ENCODE measurements at regions not wholly inside any gene's neighbourhood (a gene's known extent, or its start where the extent isn't known, plus 50 kb on each side); places are given as distances from the start of the nearest gene placed in this dataset.
"Not testable (repeated sequence)": the region's sequence is repeated elsewhere in the genome, so short reads cannot be mapped to it uniquely, and the experiment has no call there.

GRCh38 chr3:59514865-59515482 is 465.1 kb upstream of the CFAP20DC start:
- Mint-ChIP-seq H3K36me3 (ENCODE audit: low read depth) (no peaks in the 10 kb centered on the region), H3K27me3 (peaks cover 9% of the 10 kb centered on the region), H3K4me1 (no peaks in the 10 kb centered on the region), H3K27ac (no peak overlapping the region), H3K4me3 (no peak overlapping the region)
- DNase-seq (no peak), ATAC-seq (no peak)
- no peaks in the 10 kb centered on the region for H3K9me3 ChIP-seq (ENCODE audit: control insufficient read depth, low read length, poor library complexity, severe bottlenecking)

DNA sequence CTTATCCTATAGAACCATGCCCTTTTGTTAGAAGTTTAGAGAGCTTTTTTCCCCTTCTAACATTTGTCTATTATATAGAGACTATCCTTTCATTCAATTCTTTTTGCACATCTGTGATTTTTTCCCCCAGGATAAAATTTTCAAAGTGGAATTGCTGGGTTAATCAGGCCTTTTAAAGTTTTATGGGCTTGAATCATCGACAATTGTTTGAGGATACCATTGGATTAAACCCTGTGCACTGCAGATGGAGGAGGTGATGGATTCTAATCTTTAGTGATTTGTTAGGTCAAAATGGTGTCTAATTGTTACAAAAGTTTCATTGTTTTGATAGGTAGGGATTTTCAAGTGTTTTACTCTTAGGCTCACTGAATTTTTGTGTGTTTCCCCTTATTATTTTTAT is 463.7 kb upstream of the CFAP20DC start:
- no peak overlapping the region for H3K4me3 Mint-ChIP-seq
- no peak for DNase-seq
- peaks cover 9% of the 10 kb centered on the region for H3K27me3 Mint-ChIP-seq
- H3K36me3 Mint-ChIP-seq (ENCODE audit: low read depth) = no peaks in the 10 kb centered on the region
- H3K27ac Mint-ChIP-seq = no peak overlapping the region
- no peak for ATAC-seq
- no peaks in the 10 kb centered on the region for H3K4me1 Mint-ChIP-seq
- no peaks in the 10 kb centered on the region for H3K9me3 ChIP-seq (ENCODE audit: control insufficient read depth, low read length, poor library complexity, severe bottlenecking)

DNA sequence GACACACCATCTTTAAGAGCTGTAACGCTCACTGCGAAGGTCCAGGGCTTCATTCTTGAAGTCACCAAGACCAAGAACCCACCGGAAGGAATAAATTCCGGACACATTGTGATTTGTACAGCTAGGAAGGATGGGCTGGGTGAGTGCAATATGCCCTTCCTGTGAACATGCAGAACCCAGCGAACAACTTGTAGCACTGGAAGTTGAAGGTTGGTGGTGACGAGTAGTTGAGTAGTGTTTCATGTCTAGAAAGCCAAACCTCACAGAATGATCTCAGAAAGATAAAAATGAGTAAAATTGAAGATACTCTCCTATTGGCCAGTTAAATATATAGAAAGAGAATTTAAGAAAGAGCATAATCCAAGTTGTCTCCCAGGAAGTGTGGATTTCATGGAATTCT is 462.2 kb upstream of the CFAP20DC start:
- Mint-ChIP-seq H3K4me3 (no peak overlapping the region), H3K27ac (no peak overlapping the region), H3K27me3 (peaks cover 9% of the 10 kb centered on the region), H3K4me1 (no peaks in the 10 kb centered on the region), H3K36me3 (ENCODE audit: low read depth) (no peaks in the 10 kb centered on the region)
- no peaks in the 10 kb centered on the region for H3K9me3 ChIP-seq (ENCODE audit: control insufficient read depth, low read length, poor library complexity, severe bottlenecking)
- ATAC-seq = no peak
- DNase-seq = no peak

- no peak for DNase-seq
- no peak overlapping the region for H3K4me3 Mint-ChIP-seq
- no peaks in the 10 kb centered on the region for H3K9me3 ChIP-seq (ENCODE audit: control insufficient read depth, low read length, poor library complexity, severe bottlenecking)
- ATAC-seq = no peak
- H3K36me3 Mint-ChIP-seq (ENCODE audit: low read depth) = no peaks in the 10 kb centered on the region
- H3K27ac Mint-ChIP-seq = no peak overlapping the region
- H3K4me1 Mint-ChIP-seq = no peaks in the 10 kb centered on the region
- H3K27me3 Mint-ChIP-seq = peaks cover 9% of the 10 kb centered on the region
These were observed 460.8 kb upstream of the CFAP20DC start for GRCh38 chr3:59510576-59510975.

DNA sequence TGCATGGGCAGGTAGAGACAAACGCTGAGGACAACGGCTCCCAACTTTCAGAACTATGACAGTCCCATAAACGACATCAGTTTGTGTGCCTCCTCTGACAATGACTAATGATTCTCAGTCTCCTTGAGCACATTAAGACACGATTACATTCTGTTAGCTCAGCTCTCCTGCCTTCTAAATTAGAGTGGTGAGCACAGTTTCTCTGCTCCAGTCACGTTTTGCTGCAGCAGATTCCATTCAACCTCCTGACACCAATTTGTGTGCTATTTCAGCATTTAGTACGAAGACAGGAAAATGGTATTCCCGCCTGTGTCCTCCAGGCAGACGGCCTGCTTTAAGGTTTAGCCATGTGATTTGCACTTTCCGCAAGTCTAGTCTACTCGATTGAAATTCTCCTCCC is 458.4 kb upstream of the CFAP20DC start:
- H3K27ac Mint-ChIP-seq = no peak overlapping the region
- no peaks in the 10 kb centered on the region for H3K36me3 Mint-ChIP-seq (ENCODE audit: low read depth)
- peaks cover 9% of the 10 kb centered on the region for H3K27me3 Mint-ChIP-seq
- no peaks in the 10 kb centered on the region for H3K4me1 Mint-ChIP-seq
- DNase-seq = no peak
- no peak for ATAC-seq
- no peak overlapping the region for H3K4me3 Mint-ChIP-seq
- H3K9me3 ChIP-seq (ENCODE audit: control insufficient read depth, low read length, poor library complexity, severe bottlenecking) = no peaks in the 10 kb centered on the region

- no peaks in the 10 kb centered on the region for H3K36me3 Mint-ChIP-seq (ENCODE audit: low read depth)
- no peak overlapping the region for H3K27ac Mint-ChIP-seq
- H3K4me1 Mint-ChIP-seq = no peaks in the 10 kb centered on the region
- DNase-seq (no peak), ATAC-seq (no peak)
- H3K27me3 Mint-ChIP-seq = peaks cover 4% of the 10 kb centered on the region
- no peak overlapping the region for H3K4me3 Mint-ChIP-seq
- no peaks in the 10 kb centered on the region for H3K9me3 ChIP-seq (ENCODE audit: control insufficient read depth, low read length, poor library complexity, severe bottlenecking)
These were observed 456.4 kb upstream of the CFAP20DC start for GRCh38 chr3:59506191-59506590.

- DNase-seq (no peak), ATAC-seq (no peak)
- no peak overlapping the region for H3K4me3 Mint-ChIP-seq
- peaks cover 10% of the 10 kb centered on the region for H3K27me3 Mint-ChIP-seq
- H3K27ac Mint-ChIP-seq = no peak overlapping the region
- H3K9me3 ChIP-seq (ENCODE audit: control insufficient read depth, low read length, poor library complexity, severe bottlenecking) = no peaks in the 10 kb centered on the region
- H3K4me1 Mint-ChIP-seq = no peaks in the 10 kb centered on the region
- H3K36me3 Mint-ChIP-seq (ENCODE audit: low read depth) = no peaks in the 10 kb centered on the region
These were observed 453.6 kb upstream of the CFAP20DC start for GRCh38 chr3:59503441-59503840.

DNA sequence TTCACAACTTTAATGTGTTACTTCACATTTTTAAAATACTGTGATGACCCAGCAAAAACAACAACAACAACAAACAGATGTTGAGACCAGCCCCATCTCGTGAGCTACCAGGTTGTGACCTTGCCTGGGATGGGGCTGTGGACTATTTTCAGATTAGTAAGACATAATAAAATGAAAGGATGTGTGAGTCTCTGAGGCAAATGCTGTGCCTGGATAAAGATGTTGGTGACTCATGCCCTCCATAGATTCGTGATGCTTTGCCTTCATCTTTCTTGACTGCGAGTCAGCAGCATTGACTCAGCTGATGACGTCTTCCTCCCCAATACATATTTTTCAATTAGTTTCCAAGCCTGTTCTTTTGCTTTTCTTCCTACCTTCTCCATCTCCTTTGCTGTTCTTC is 453.0 kb upstream of the CFAP20DC start:
- Mint-ChIP-seq H3K27me3 (peaks cover 10% of the 10 kb centered on the region), H3K4me3 (no peak overlapping the region), H3K36me3 (ENCODE audit: low read depth) (no peaks in the 10 kb centered on the region), H3K4me1 (no peaks in the 10 kb centered on the region), H3K27ac (no peak overlapping the region)
- ATAC-seq (peak; percentile 47), DNase-seq (no peak)
- H3K9me3 ChIP-seq (ENCODE audit: control insufficient read depth, low read length, poor library complexity, severe bottlenecking) = no peaks in the 10 kb centered on the region

GRCh38 chr3:59499954-59500353 is 450.1 kb upstream of the CFAP20DC start:
- H3K4me1 Mint-ChIP-seq = peaks cover 5% of the 10 kb centered on the region
- peaks cover 3% of the 10 kb centered on the region for H3K36me3 Mint-ChIP-seq (ENCODE audit: low read depth)
- H3K27me3 Mint-ChIP-seq = peaks cover 10% of the 10 kb centered on the region
- DNase-seq (no peak), ATAC-seq (no peak)
- no peak overlapping the region for H3K27ac Mint-ChIP-seq
- H3K4me3 Mint-ChIP-seq = no peak overlapping the region
- no peaks in the 10 kb centered on the region for H3K9me3 ChIP-seq (ENCODE audit: control insufficient read depth, low read length, poor library complexity, severe bottlenecking)

GRCh38 chr3:59499000-59499399 is 449.2 kb upstream of the CFAP20DC start:
- Mint-ChIP-seq H3K4me3 (no peak overlapping the region), H3K4me1 (peaks cover 5% of the 10 kb centered on the region), H3K27me3 (peaks cover 10% of the 10 kb centered on the region), H3K27ac (peak overlapping the region; percentile 79), H3K36me3 (ENCODE audit: low read depth) (peaks cover 3% of the 10 kb centered on the region)
- H3K9me3 ChIP-seq (ENCODE audit: control insufficient read depth, low read length, poor library complexity, severe bottlenecking) = no peaks in the 10 kb centered on the region
- ATAC-seq = no peak
- DNase-seq = no peak

GRCh38 chr3:59496250-59496649 is 446.4 kb upstream of the CFAP20DC start:
- Mint-ChIP-seq H3K4me3 (no peak overlapping the region), H3K4me1 (peaks cover 5% of the 10 kb centered on the region), H3K27ac (no peak overlapping the region), H3K27me3 (peaks cover 6% of the 10 kb centered on the region), H3K36me3 (ENCODE audit: low read depth) (peaks cover 3% of the 10 kb centered on the region)
- no peaks in the 10 kb centered on the region for H3K9me3 ChIP-seq (ENCODE audit: control insufficient read depth, low read length, poor library complexity, severe bottlenecking)
- DNase-seq = no peak
- no peak for ATAC-seq

DNA sequence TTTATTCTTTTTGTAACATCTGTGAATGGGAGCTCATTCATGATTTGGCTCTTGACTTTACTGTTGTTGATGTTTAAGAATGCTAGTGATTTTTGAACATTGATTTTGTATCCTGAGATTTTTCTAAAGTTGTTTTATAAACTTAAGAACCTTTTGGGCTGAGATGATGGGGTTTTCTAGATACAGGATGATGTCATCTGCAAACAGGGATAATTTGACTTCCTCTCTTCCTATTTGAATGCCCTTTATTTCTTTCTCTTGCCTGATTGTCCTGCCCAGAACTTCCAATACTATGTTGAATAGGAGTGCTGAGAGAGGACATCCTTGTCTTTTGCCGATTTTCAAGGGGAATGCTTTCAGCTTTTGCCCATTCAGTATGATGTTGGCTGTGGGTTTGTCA is 445.1 kb upstream of the CFAP20DC start:
- not testable (repeated sequence) for H3K36me3 Mint-ChIP-seq (ENCODE audit: low read depth); DNase-seq; H3K4me1 Mint-ChIP-seq; H3K27me3 Mint-ChIP-seq; H3K4me3 Mint-ChIP-seq; ATAC-seq; H3K9me3 ChIP-seq (ENCODE audit: control insufficient read depth, low read length, poor library complexity, severe bottlenecking); H3K27ac Mint-ChIP-seq

DNA sequence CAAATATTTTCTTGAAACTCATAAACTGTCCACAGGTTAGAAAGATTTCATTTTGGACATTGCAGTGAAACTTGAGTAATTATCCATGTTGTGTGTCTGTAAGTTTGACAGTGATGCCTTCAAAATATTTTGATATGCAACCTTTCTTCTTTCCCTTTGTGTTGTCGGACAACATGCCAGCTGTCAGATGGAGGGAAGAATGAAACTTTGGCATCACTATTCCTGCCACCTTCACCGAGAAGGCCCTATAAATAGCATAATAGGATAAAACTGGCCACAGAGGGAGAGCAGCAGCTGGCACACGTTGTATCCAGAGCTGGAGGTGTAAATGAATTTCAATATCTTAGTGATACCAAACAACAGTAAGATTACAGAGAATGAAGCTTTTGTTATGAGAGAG is 436.7 kb upstream of the CFAP20DC start:
- H3K9me3 ChIP-seq (ENCODE audit: control insufficient read depth, low read length, poor library complexity, severe bottlenecking) = no peaks in the 10 kb centered on the region
- H3K4me1 Mint-ChIP-seq = no peaks in the 10 kb centered on the region
- H3K27me3 Mint-ChIP-seq = no peaks in the 10 kb centered on the region
- H3K36me3 Mint-ChIP-seq (ENCODE audit: low read depth) = no peaks in the 10 kb centered on the region
- no peak for DNase-seq
- H3K4me3 Mint-ChIP-seq = no peak overlapping the region
- ATAC-seq = no peak
- no peak overlapping the region for H3K27ac Mint-ChIP-seq

- H3K4me1 Mint-ChIP-seq = peaks cover 5% of the 10 kb centered on the region
- H3K9me3 ChIP-seq (ENCODE audit: control insufficient read depth, low read length, poor library complexity, severe bottlenecking) = no peaks in the 10 kb centered on the region
- H3K27me3 Mint-ChIP-seq = no peaks in the 10 kb centered on the region
- H3K27ac Mint-ChIP-seq = no peak overlapping the region
- no peak for DNase-seq
- no peaks in the 10 kb centered on the region for H3K36me3 Mint-ChIP-seq (ENCODE audit: low read depth)
- no peak overlapping the region for H3K4me3 Mint-ChIP-seq
- no peak for ATAC-seq
These were observed 433.4 kb upstream of the CFAP20DC start for GRCh38 chr3:59483191-59483590.

Data from T-helper 17 cell (primary cell).